ENCODE measurements at regions not wholly inside any gene's neighbourhood (a gene's known extent, or its start where the extent isn't known, plus 50 kb on each side); places are given as distances from the start of the nearest gene placed in this dataset.

GRCh38 chr2:234146087-234146826 lies 95.8 kb downstream of the SPP2 start:
- no peak for DNase-seq

GRCh38 chr2:234145511-234145910 lies 95.0 kb downstream of the SPP2 start:
- no peak for DNase-seq

- DNase-seq = no peak
Measured at GRCh38 chr2:234145057-234145456, 94.6 kb downstream of the SPP2 start.

- DNase-seq = no peak
Measured at GRCh38 chr2:234143896-234144295, 93.4 kb downstream of the SPP2 start.

GRCh38 chr2:234142530-234142929 lies 92.0 kb downstream of the SPP2 start:
- DNase-seq = no peak

GRCh38 chr2:234139755-234140154 lies 89.3 kb downstream of the SPP2 start:
- DNase-seq = no peak

- DNase-seq = no peak
Measured at GRCh38 chr2:234138836-234139235, 88.3 kb downstream of the SPP2 start.

GRCh38 chr2:234137400-234138014 lies 87.0 kb downstream of the SPP2 start:
- DNase-seq = no peak

GRCh38 chr2:234136461-234136860 lies 86.0 kb downstream of the SPP2 start:
- no peak for DNase-seq

GRCh38 chr2:234135750-234136221 lies 85.3 kb downstream of the SPP2 start:
- peak; percentile 28 for DNase-seq

GRCh38 chr2:234134496-234134895 lies 84.0 kb downstream of the SPP2 start:
- no peak for DNase-seq

GRCh38 chr2:234133004-234133403 lies 82.5 kb downstream of the SPP2 start:
- no peak for DNase-seq

- no peak for DNase-seq
Measured at GRCh38 chr2:234130777-234131181, 80.3 kb downstream of the SPP2 start.

GRCh38 chr2:234128606-234129005 lies 78.1 kb downstream of the SPP2 start:
- no peak for DNase-seq

All from NK-92 treated with Interleukin-12 subunit alpha and Interleukin-12 subunit beta, amount 100 ng/mL, for 24 hours (cell line).